OCI-LY1 (cell line): ENCODE measurements at regions not wholly inside any gene's neighbourhood (a gene's known extent, or its start where the extent isn't known, plus 50 kb on each side); places are given as distances from the start of the nearest gene placed in this dataset.

Experiments
- H2AFZ ChIP-seq: fragments of 200-600 bp; sonication (generic), shearing (Covaris generic); 2 replicates; pipeline ENCODE4 v1.6.0; 2014; ENCODE audit warnings: antibody characterized with exemption, mild to moderate bottlenecking, low read length
- H3F3A ChIP-seq: fragments of 200-600 bp; sonication (generic), shearing (Covaris generic); 2 replicates; pipeline ENCODE4 v1.6.0; 2014; ENCODE audit warnings: mild to moderate bottlenecking, antibody characterized with exemption, low read length, moderate library complexity; ENCODE audit not compliant: insufficient read depth
- H3K27ac ChIP-seq: fragments of 200-600 bp; sonication (generic); 2 replicates; pipeline ENCODE4 v1.5.1; 2014; ENCODE audit warnings: low read length, mixed run types, mild to moderate bottlenecking, low read depth; ENCODE audit not compliant: poor library complexity, severe bottlenecking
- H3K27me3 ChIP-seq: fragments of 200-600 bp; sonication (generic); 2 replicates; pipeline ENCODE4 v1.6.0; 2014; ENCODE audit warnings: antibody characterized with exemption, mild to moderate bottlenecking, low read length, moderate library complexity; ENCODE audit not compliant: insufficient read depth
- H3K36me3 ChIP-seq: fragments of 200-600 bp; sonication (generic); 2 replicates; pipeline ENCODE4 v1.6.1; 2014; ENCODE audit warnings: mild to moderate bottlenecking, antibody characterized with exemption, low read length, moderate library complexity, mixed read lengths; ENCODE audit not compliant: insufficient read depth
- H3K4me1 ChIP-seq: fragments of 200-600 bp; sonication (generic); 2 replicates; pipeline ENCODE4 v1.5.1; 2014; ENCODE audit warnings: mild to moderate bottlenecking, low read length, moderate library complexity; ENCODE audit not compliant: insufficient read depth, severe bottlenecking
- H3K4me2 ChIP-seq: fragments of 200-600 bp; sonication (generic), shearing (Covaris generic); 2 replicates; pipeline ENCODE4 v1.6.1; 2014; ENCODE audit warnings: low read length
- H3K4me3 ChIP-seq: fragments of 200-600 bp; sonication (generic); 2 replicates; pipeline ENCODE4 v1.5.1; 2014; ENCODE audit warnings: low read length, low read depth, mild to moderate bottlenecking, mixed read lengths; ENCODE audit not compliant: poor library complexity, severe bottlenecking
- H3K79me2 ChIP-seq: fragments of 200-600 bp; shearing (Covaris generic); 2 replicates; pipeline ENCODE4 v1.6.1; 2016; ENCODE audit warnings: mixed run types, low read length, mixed read lengths; ENCODE audit not compliant: insufficient read depth
- H3K9ac ChIP-seq: fragments of 200-600 bp; sonication (generic), shearing (Covaris generic); 2 replicates; pipeline ENCODE4 v1.6.1; 2014; ENCODE audit warnings: mild to moderate bottlenecking, low read length, mixed read lengths
- H3K9me2 ChIP-seq: fragments of 200-600 bp; sonication (generic), shearing (Covaris generic); 2 replicates; pipeline ENCODE4 v1.6.1; 2014; ENCODE audit warnings: low read depth, mild to moderate bottlenecking, low read length, mixed read lengths
- H3K9me3 ChIP-seq: fragments of 200-600 bp; shearing (Covaris generic); 2 replicates; pipeline ENCODE4 v1.6.1; 2014; ENCODE audit warnings: low read length, mixed read lengths
- H4K20me1 ChIP-seq: fragments of 200-600 bp; sonication (generic), shearing (Covaris generic); 2 replicates; pipeline ENCODE4 v1.6.0; 2016; ENCODE audit warnings: mild to moderate bottlenecking, low read length; ENCODE audit not compliant: insufficient read depth
- EZH2 ChIP-seq: fragments of 200-600 bp; sonication (generic), shearing (Covaris generic); IDR thresholded peaks from 2 replicates; pipeline ENCODE4 v1.8.0; 2017; ENCODE audit warnings: borderline replicate concordance, mixed run types, mild to moderate bottlenecking, antibody characterized with exemption, low read length, moderate library complexity, mixed read lengths
- TF ChIP-seq, protein P1 (sequence below): fragments of 200-600 bp; sonication (generic), shearing (Covaris generic); IDR thresholded peaks from 2 replicates; pipeline ENCODE4 v1.5.1; 2017; ENCODE audit warnings: mild to moderate bottlenecking, antibody characterized with exemption, low read length, moderate library complexity, mixed read lengths

DNA sequence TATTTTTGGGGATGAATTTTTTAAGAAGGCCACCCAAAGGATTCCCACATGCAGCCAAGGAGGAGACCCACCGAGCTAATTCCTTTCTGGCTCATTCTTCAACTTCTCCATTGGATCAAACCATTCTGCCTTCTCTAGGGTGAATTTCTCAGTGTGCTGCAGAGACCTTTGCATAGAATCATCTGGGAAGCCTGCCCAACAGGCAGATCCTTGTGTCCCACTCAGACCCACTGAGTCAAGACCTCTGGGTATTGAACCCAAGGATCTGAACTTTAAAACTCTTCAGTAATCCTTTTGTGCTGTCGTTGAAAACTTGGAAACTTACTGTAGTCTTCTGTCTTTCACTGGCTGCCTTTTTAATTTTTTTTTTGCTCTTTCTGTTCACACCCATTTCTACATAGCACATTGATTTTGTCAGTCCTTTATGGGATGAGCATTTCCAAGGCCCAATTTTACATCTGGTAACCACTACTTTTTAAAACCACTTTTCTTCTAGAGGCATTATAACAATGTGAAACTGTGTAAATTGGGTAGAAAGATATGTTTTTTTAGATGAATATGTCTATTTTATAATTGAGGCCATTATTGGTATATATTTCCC lies 120.2 kb downstream of the TSN start:
- Histone ChIP-seq H2AFZ (no peak overlapping the region), H3K79me2 (no peaks in the 10 kb centered on the region), H3K4me1 (no peaks in the 10 kb centered on the region), H4K20me1 (no peaks in the 10 kb centered on the region), H3F3A (no peaks in the 10 kb centered on the region), H3K4me2 (no peak overlapping the region), H3K36me3 (no peaks in the 10 kb centered on the region), H3K4me3 (no peak overlapping the region), H3K27me3 (no peaks in the 10 kb centered on the region; the same call in 1 of the 2 replicates), H3K9ac (no peak overlapping the region), H3K9me3 (no peaks in the 10 kb centered on the region), H3K9me2 (no peaks in the 10 kb centered on the region), H3K27ac (no peak overlapping the region)
- no peak for TF ChIP-seq EZH2
- TF ChIP-seq, protein P1, sequence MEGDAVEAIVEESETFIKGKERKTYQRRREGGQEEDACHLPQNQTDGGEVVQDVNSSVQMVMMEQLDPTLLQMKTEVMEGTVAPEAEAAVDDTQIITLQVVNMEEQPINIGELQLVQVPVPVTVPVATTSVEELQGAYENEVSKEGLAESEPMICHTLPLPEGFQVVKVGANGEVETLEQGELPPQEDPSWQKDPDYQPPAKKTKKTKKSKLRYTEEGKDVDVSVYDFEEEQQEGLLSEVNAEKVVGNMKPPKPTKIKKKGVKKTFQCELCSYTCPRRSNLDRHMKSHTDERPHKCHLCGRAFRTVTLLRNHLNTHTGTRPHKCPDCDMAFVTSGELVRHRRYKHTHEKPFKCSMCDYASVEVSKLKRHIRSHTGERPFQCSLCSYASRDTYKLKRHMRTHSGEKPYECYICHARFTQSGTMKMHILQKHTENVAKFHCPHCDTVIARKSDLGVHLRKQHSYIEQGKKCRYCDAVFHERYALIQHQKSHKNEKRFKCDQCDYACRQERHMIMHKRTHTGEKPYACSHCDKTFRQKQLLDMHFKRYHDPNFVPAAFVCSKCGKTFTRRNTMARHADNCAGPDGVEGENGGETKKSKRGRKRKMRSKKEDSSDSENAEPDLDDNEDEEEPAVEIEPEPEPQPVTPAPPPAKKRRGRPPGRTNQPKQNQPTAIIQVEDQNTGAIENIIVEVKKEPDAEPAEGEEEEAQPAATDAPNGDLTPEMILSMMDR = no peak

DNA sequence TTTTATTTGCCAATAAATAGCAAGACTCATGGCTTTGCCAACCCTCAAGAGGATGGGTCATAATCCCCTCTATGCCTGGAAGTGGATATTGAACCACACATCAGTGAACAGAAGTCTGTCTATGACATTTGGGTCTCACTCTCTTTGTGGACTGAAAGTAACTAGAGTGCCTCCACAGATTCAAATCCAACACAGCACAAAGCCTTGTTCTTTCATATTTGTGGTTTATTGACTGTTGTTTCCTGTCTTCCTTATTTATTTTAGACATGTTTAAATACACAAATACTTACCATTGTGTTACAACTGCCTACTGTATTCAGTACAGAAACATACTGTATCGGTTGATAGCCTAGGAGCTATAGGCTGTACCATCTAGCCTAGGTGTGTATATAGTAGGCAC lies 121.9 kb downstream of the TSN start:
- Histone ChIP-seq H3K79me2 (no peaks in the 10 kb centered on the region), H3K4me1 (no peaks in the 10 kb centered on the region), H3K27me3 (no peaks in the 10 kb centered on the region; the same call in 1 of the 2 replicates), H3K9me3 (no peaks in the 10 kb centered on the region), H3K27ac (no peak overlapping the region), H3F3A (no peaks in the 10 kb centered on the region), H3K36me3 (no peaks in the 10 kb centered on the region), H2AFZ (no peak overlapping the region), H4K20me1 (no peaks in the 10 kb centered on the region), H3K9ac (no peak overlapping the region), H3K9me2 (no peaks in the 10 kb centered on the region), H3K4me3 (no peak overlapping the region), H3K4me2 (no peak overlapping the region)
- TF ChIP-seq, protein P1 = no peak
- no peak for TF ChIP-seq EZH2

DNA sequence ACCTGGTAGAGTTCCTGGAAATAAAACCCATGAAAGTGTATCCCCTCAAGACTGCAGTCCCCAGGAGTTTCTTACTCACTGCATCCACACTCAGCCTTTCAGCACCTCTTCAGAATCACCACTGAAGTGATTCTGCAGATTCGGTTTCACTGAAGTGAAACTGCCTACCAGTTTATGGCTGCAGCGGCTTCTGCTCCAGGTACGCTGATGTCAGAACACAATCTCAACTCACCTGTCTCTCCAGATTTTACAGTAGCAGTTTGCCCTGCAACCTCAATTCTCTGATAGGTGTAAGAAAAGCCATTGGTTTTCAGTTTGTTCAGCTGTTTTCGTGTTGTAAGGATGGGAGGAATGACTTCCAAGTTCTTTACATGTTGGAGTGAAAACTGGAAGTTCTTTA lies 124.8 kb downstream of the TSN start:
- no peaks in the 10 kb centered on the region for H3K4me1 ChIP-seq

More for the DNA sequence above, 124.8 kb downstream of the TSN start:
- Histone ChIP-seq H3K9me2 (no peaks in the 10 kb centered on the region), H3K4me3 (no peak overlapping the region), H3F3A (no peaks in the 10 kb centered on the region), H4K20me1 (no peaks in the 10 kb centered on the region), H3K36me3 (no peaks in the 10 kb centered on the region), H3K27ac (no peak overlapping the region), H3K9ac (no peak overlapping the region), H3K27me3 (no peaks in the 10 kb centered on the region; the same call in 1 of the 2 replicates), H2AFZ (no peak overlapping the region), H3K4me2 (no peak overlapping the region), H3K79me2 (no peaks in the 10 kb centered on the region), H3K9me3 (no peaks in the 10 kb centered on the region)
- TF ChIP-seq EZH2 = no peak
- TF ChIP-seq, protein P1 = no peak
